ENCODE measurements at regions not wholly inside any gene's neighbourhood (a gene's known extent, or its start where the extent isn't known, plus 50 kb on each side); places are given as distances from the start of the nearest gene placed in this dataset.

- H4K20me1 ChIP-seq (ENCODE audit: insufficient read depth, low read length) = no peaks in the 10 kb centered on the region
- H3K27ac Mint-ChIP-seq (ENCODE audit: unreplicated experiment) = peak overlapping the region; percentile 99
- peak overlapping the region; percentile 78 for H3K9ac ChIP-seq (ENCODE audit: low read length)
- H2AFZ ChIP-seq (ENCODE audit: low read depth, low read length) = no peak overlapping the region
- H3K27me3 Mint-ChIP-seq (ENCODE audit: low read depth, unreplicated experiment) = no peaks in the 10 kb centered on the region
- H3K27me3 ChIP-seq (ENCODE audit: insufficient read depth, low read length) = no peaks in the 10 kb centered on the region
- H3K9me3 ChIP-seq (ENCODE audit: insufficient read depth, low read depth, low read length) = no peaks in the 10 kb centered on the region
- no peaks in the 10 kb centered on the region for H3K36me3 Mint-ChIP-seq (ENCODE audit: low read depth, unreplicated experiment)
- peak overlapping the region; percentile 54 for H3K4me2 ChIP-seq (ENCODE audit: low read length)
- H3K4me1 Mint-ChIP-seq (ENCODE audit: low read depth, unreplicated experiment) = peaks cover 48% of the 10 kb centered on the region
- H3K27ac ChIP-seq (ENCODE audit: low read depth, low read length) = peak overlapping the region; percentile 97
- no peak overlapping the region for H3K4me3 Mint-ChIP-seq (ENCODE audit: unreplicated experiment)
- FAIRE-seq = peak; percentile 98
- no peak overlapping the region for H3K4me3 ChIP-seq (ENCODE audit: insufficient read depth, low read depth, low read length)
- no peaks in the 10 kb centered on the region for H3K9me3 Mint-ChIP-seq (ENCODE audit: unreplicated experiment)
- H3K79me2 ChIP-seq (ENCODE audit: insufficient read depth, low read length) = no peaks in the 10 kb centered on the region
- H3K36me3 ChIP-seq (ENCODE audit: insufficient read depth, low read length) = no peaks in the 10 kb centered on the region
- H3K4me1 ChIP-seq (ENCODE audit: insufficient read depth, low read length) = peaks cover 49% of the 10 kb centered on the region
- peak; percentile 100 for DNase-seq (ENCODE audit: low read depth)
- TF ChIP-seq EZH2 (IDR thresholded peaks at IDR 0.05; ENCODE audit: insufficient read depth, low read length) = no peak
- TF ChIP-seq CTCF (IDR thresholded peaks at IDR 0.05; ENCODE audit: insufficient read depth, low read depth, low read length) = no peak
Observed at GRCh38 chr11:28836285-28837081, 728.3 kb downstream of the METTL15 start.

GRCh38 chr11:28835790-28836189 lies 727.6 kb downstream of the METTL15 start:
- H3K36me3 ChIP-seq (ENCODE audit: insufficient read depth, low read length) = no peaks in the 10 kb centered on the region
- no peaks in the 10 kb centered on the region for H3K27me3 Mint-ChIP-seq (ENCODE audit: low read depth, unreplicated experiment)
- peak overlapping the region; percentile 99 for H3K27ac Mint-ChIP-seq (ENCODE audit: unreplicated experiment)
- peaks cover 49% of the 10 kb centered on the region for H3K4me1 ChIP-seq (ENCODE audit: insufficient read depth, low read length)
- TF ChIP-seq EZH2 (IDR thresholded peaks at IDR 0.05; ENCODE audit: insufficient read depth, low read length) (no peak), CTCF (IDR thresholded peaks at IDR 0.05; ENCODE audit: insufficient read depth, low read depth, low read length) (no peak)
- no peaks in the 10 kb centered on the region for H3K9me3 ChIP-seq (ENCODE audit: insufficient read depth, low read depth, low read length)
- H3K9ac ChIP-seq (ENCODE audit: low read length) = peak overlapping the region; percentile 73
- H3K9me3 Mint-ChIP-seq (ENCODE audit: unreplicated experiment) = no peaks in the 10 kb centered on the region
- no peak overlapping the region for H2AFZ ChIP-seq (ENCODE audit: low read depth, low read length)
- no peaks in the 10 kb centered on the region for H3K27me3 ChIP-seq (ENCODE audit: insufficient read depth, low read length)
- no peak overlapping the region for H3K4me3 ChIP-seq (ENCODE audit: insufficient read depth, low read depth, low read length)
- no peaks in the 10 kb centered on the region for H3K36me3 Mint-ChIP-seq (ENCODE audit: low read depth, unreplicated experiment)
- H3K27ac ChIP-seq (ENCODE audit: low read depth, low read length) = peak overlapping the region; percentile 97
- DNase-seq (ENCODE audit: low read depth) (peak; percentile 87), FAIRE-seq (no peak)
- H4K20me1 ChIP-seq (ENCODE audit: insufficient read depth, low read length) = no peaks in the 10 kb centered on the region
- no peaks in the 10 kb centered on the region for H3K79me2 ChIP-seq (ENCODE audit: insufficient read depth, low read length)
- H3K4me1 Mint-ChIP-seq (ENCODE audit: low read depth, unreplicated experiment) = peaks cover 50% of the 10 kb centered on the region
- H3K4me3 Mint-ChIP-seq (ENCODE audit: unreplicated experiment) = no peak overlapping the region
- H3K4me2 ChIP-seq (ENCODE audit: low read length) = peak overlapping the region; percentile 54

GRCh38 chr11:28835317-28835716 lies 727.1 kb downstream of the METTL15 start:
- TF ChIP-seq EZH2 (IDR thresholded peaks at IDR 0.05; ENCODE audit: insufficient read depth, low read length) (no peak), CTCF (IDR thresholded peaks at IDR 0.05; ENCODE audit: insufficient read depth, low read depth, low read length) (no peak)
- no peaks in the 10 kb centered on the region for H4K20me1 ChIP-seq (ENCODE audit: insufficient read depth, low read length)
- H3K27ac ChIP-seq (ENCODE audit: low read depth, low read length) = peak overlapping the region; percentile 97
- DNase-seq (ENCODE audit: low read depth) = no peak
- peak overlapping the region; percentile 99 for H3K27ac Mint-ChIP-seq (ENCODE audit: unreplicated experiment)
- peak; percentile 70 for FAIRE-seq
- peaks cover 49% of the 10 kb centered on the region for H3K4me1 ChIP-seq (ENCODE audit: insufficient read depth, low read length)
- peak overlapping the region; percentile 54 for H3K4me2 ChIP-seq (ENCODE audit: low read length)
- H3K4me3 ChIP-seq (ENCODE audit: insufficient read depth, low read depth, low read length) = no peak overlapping the region
- no peak overlapping the region for H3K4me3 Mint-ChIP-seq (ENCODE audit: unreplicated experiment)
- no peaks in the 10 kb centered on the region for H3K27me3 Mint-ChIP-seq (ENCODE audit: low read depth, unreplicated experiment)
- H3K9ac ChIP-seq (ENCODE audit: low read length) = peak overlapping the region; percentile 73
- no peaks in the 10 kb centered on the region for H3K79me2 ChIP-seq (ENCODE audit: insufficient read depth, low read length)
- H3K9me3 ChIP-seq (ENCODE audit: insufficient read depth, low read depth, low read length) = no peaks in the 10 kb centered on the region
- H3K36me3 ChIP-seq (ENCODE audit: insufficient read depth, low read length) = no peaks in the 10 kb centered on the region
- no peaks in the 10 kb centered on the region for H3K36me3 Mint-ChIP-seq (ENCODE audit: low read depth, unreplicated experiment)
- no peaks in the 10 kb centered on the region for H3K27me3 ChIP-seq (ENCODE audit: insufficient read depth, low read length)
- H3K9me3 Mint-ChIP-seq (ENCODE audit: unreplicated experiment) = no peaks in the 10 kb centered on the region
- no peak overlapping the region for H2AFZ ChIP-seq (ENCODE audit: low read depth, low read length)
- peaks cover 50% of the 10 kb centered on the region for H3K4me1 Mint-ChIP-seq (ENCODE audit: low read depth, unreplicated experiment)
